Smooth muscle cell (in vitro differentiated cells): ENCODE measurements at regions not wholly inside any gene's neighbourhood (a gene's known extent, or its start where the extent isn't known, plus 50 kb on each side); places are given as distances from the start of the nearest gene placed in this dataset.

Experiments
- DNase-seq: peaks from one replicate; lab custom pipeline; 2025; ENCODE audit not compliant: unreplicated experiment; lab: John Stamatoyannopoulos, UW
- H2AFZ ChIP-seq: fragments of 200-600 bp; sonication (generic); 2 replicates; pipeline ENCODE4 v1.6.0; 2016; ENCODE audit warnings: antibody characterized with exemption, low read depth, mild to moderate bottlenecking
- H3F3A ChIP-seq: fragments of 200-600 bp; sonication (generic); 2 replicates; pipeline ENCODE4 v1.6.0; 2017; ENCODE audit warnings: antibody characterized with exemption, low read depth
- H3K27ac ChIP-seq: fragments of 200-600 bp; sonication (generic); 2 replicates; pipeline ENCODE4 v1.5.1; 2016; ENCODE audit warnings: low read depth, mild to moderate bottlenecking
- H3K27me3 ChIP-seq: fragments of 200-600 bp; sonication (generic); 2 replicates; pipeline ENCODE4 v1.6.1; 2016; ENCODE audit warnings: low read depth, mild to moderate bottlenecking
- H3K36me3 ChIP-seq: fragments of 200-600 bp; sonication (generic); 2 replicates; pipeline ENCODE4 v1.5.1; 2016; ENCODE audit warnings: low read depth
- H3K4me1 ChIP-seq: fragments of 200-600 bp; sonication (generic); 2 replicates; pipeline ENCODE4 v1.5.1; 2016; ENCODE audit warnings: low read depth
- H3K4me2 ChIP-seq: fragments of 200-600 bp; sonication (generic); 2 replicates; pipeline ENCODE4 v1.6.0; 2016; ENCODE audit warnings: mild to moderate bottlenecking
- H3K4me3 ChIP-seq: fragments of 200-600 bp; sonication (generic); 2 replicates; pipeline ENCODE4 v1.5.1; 2016; ENCODE audit warnings: mild to moderate bottlenecking
- H3K79me2 ChIP-seq: fragments of 200-600 bp; sonication (generic); 2 replicates; pipeline ENCODE4 v1.6.0; 2016; ENCODE audit warnings: low read depth, mild to moderate bottlenecking
- H3K9ac ChIP-seq: fragments of 200-600 bp; sonication (generic); 2 replicates; pipeline ENCODE4 v1.6.0; 2016; ENCODE audit warnings: low read depth
- H3K9me3 ChIP-seq: fragments of 200-600 bp; sonication (generic); replicated peaks from 2 replicates; pipeline ENCODE4 v1.5.1; 2016; ENCODE audit warnings: low read depth
- H4K20me1 ChIP-seq: fragments of 200-600 bp; sonication (generic); 2 replicates; pipeline ENCODE4 v1.6.0; 2016; ENCODE audit warnings: low read depth
- WGBS: methylation state at CpG from one replicate; pipeline ENCODE4 v1.1.7; 2016; ENCODE audit warnings: low lambda C conversion rate; 5-methylcytosine and 5-hydroxymethylcytosine counted together
- TF ChIP-seq, protein P1 (sequence below): fragments of 200-600 bp; sonication (generic); IDR thresholded peaks from 2 replicates; pipeline ENCODE4 v1.5.1; 2017; ENCODE audit warnings: borderline replicate concordance, mild to moderate bottlenecking, antibody characterized with exemption; ENCODE audit not compliant: insufficient read depth, poor library complexity, severe bottlenecking

DNA sequence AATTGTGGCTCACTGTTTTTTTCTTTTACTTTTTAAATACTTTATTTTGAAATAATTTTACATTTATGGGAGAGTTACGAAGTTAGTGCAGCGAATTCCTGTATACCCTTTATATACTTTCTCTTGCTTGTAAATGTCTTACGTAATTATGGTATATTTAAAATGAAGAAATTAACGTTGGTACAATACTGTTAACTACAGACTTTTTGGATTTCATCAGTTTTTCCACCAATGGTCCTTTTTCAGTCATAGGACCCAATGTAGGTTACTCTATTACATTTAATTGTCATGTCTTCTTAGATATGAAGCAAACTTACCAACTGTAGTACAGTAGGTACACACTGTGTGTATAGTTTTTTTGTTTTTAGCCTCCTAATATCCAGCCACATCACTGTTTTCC is 76.3 kb downstream of the BOLA3 start:
- WGBS = 95% methylated on average over 4 of the region's 4 CpGs
- H3K36me3 ChIP-seq = no peaks in the 10 kb centered on the region
- no peaks in the 10 kb centered on the region for H3K4me1 ChIP-seq
- no peak overlapping the region for H3K4me2 ChIP-seq
- no peaks in the 10 kb centered on the region for H3K9me3 ChIP-seq
- H3K27me3 ChIP-seq = no peaks in the 10 kb centered on the region
- DNase-seq = no peak
- peaks cover 86% of the 10 kb centered on the region for H4K20me1 ChIP-seq
- no peak overlapping the region for H2AFZ ChIP-seq
- no peak overlapping the region for H3K4me3 ChIP-seq
- H3K79me2 ChIP-seq = peaks cover 58% of the 10 kb centered on the region
- H3K9ac ChIP-seq = no peak overlapping the region
- H3F3A ChIP-seq = no peaks in the 10 kb centered on the region
- TF ChIP-seq, protein P1, sequence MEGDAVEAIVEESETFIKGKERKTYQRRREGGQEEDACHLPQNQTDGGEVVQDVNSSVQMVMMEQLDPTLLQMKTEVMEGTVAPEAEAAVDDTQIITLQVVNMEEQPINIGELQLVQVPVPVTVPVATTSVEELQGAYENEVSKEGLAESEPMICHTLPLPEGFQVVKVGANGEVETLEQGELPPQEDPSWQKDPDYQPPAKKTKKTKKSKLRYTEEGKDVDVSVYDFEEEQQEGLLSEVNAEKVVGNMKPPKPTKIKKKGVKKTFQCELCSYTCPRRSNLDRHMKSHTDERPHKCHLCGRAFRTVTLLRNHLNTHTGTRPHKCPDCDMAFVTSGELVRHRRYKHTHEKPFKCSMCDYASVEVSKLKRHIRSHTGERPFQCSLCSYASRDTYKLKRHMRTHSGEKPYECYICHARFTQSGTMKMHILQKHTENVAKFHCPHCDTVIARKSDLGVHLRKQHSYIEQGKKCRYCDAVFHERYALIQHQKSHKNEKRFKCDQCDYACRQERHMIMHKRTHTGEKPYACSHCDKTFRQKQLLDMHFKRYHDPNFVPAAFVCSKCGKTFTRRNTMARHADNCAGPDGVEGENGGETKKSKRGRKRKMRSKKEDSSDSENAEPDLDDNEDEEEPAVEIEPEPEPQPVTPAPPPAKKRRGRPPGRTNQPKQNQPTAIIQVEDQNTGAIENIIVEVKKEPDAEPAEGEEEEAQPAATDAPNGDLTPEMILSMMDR = no peak
- H3K27ac ChIP-seq = no peak overlapping the region

GRCh38 chr2:74072565-74072964 is 75.1 kb downstream of the BOLA3 start:
- Histone ChIP-seq H3K4me2 (no peak overlapping the region), H3K4me1 (no peaks in the 10 kb centered on the region), H3K27me3 (no peaks in the 10 kb centered on the region), H3K4me3 (no peak overlapping the region), H3K79me2 (peaks cover 48% of the 10 kb centered on the region), H2AFZ (no peak overlapping the region), H3K9me3 (no peaks in the 10 kb centered on the region), H3K9ac (no peak overlapping the region), H3K36me3 (no peaks in the 10 kb centered on the region), H3F3A (no peaks in the 10 kb centered on the region), H4K20me1 (peaks cover 85% of the 10 kb centered on the region), H3K27ac (no peak overlapping the region)
- 57% methylated on average over 1 of the region's 1 CpG for WGBS
- TF ChIP-seq, protein P1 = no peak
- no peak for DNase-seq

- Histone ChIP-seq H3K4me2 (no peak overlapping the region), H3K4me1 (no peaks in the 10 kb centered on the region), H3K79me2 (peaks cover 44% of the 10 kb centered on the region), H3K4me3 (no peak overlapping the region), H3K27me3 (no peaks in the 10 kb centered on the region), H3F3A (no peaks in the 10 kb centered on the region), H3K27ac (no peak overlapping the region), H4K20me1 (peaks cover 81% of the 10 kb centered on the region), H2AFZ (no peak overlapping the region), H3K9me3 (no peaks in the 10 kb centered on the region), H3K9ac (no peak overlapping the region), H3K36me3 (no peaks in the 10 kb centered on the region)
- TF ChIP-seq, protein P1 = no peak
- 60% methylated on average over 4 of the region's 4 CpGs for WGBS
- no peak for DNase-seq
These were observed 73.2 kb downstream of the BOLA3 start for GRCh38 chr2:74074487-74074886.

GRCh38 chr2:74076074-74076470 is 71.6 kb downstream of the BOLA3 start:
- DNase-seq = no peak
- Histone ChIP-seq H3K4me2 (no peak overlapping the region), H3K27me3 (no peaks in the 10 kb centered on the region), H2AFZ (no peak overlapping the region), H3K9me3 (no peaks in the 10 kb centered on the region), H3K4me1 (no peaks in the 10 kb centered on the region), H3K9ac (no peak overlapping the region), H3K27ac (peak overlapping the region; percentile 25), H4K20me1 (peaks cover 79% of the 10 kb centered on the region), H3K79me2 (peaks cover 32% of the 10 kb centered on the region), H3F3A (no peaks in the 10 kb centered on the region), H3K4me3 (no peak overlapping the region), H3K36me3 (no peaks in the 10 kb centered on the region)
- 68% methylated on average over 1 of the region's 1 CpG for WGBS
- TF ChIP-seq, protein P1 = no peak
